SK-N-SH (cell line): ENCODE measurements at regions not wholly inside any gene's neighbourhood (a gene's known extent, or its start where the extent isn't known, plus 50 kb on each side); places are given as distances from the start of the nearest gene placed in this dataset.

ENCODE experiments used
- CTCF ChIA-PET: fragments of 300-600, 350-600 bp; formaldehyde crosslinking; extraction: SDS; loops from one replicate; lab custom pipeline; 2021; lab: Yijun Ruan, JAX
- POLR2A ChIA-PET: fragments of 350-600 bp; sonication (Branson Sonifier 250); formaldehyde crosslinking; extraction: SDS; loops from one replicate; lab custom pipeline; 2020; ENCODE audit warnings: antibody characterized with exemption, inconsistent platforms; lab: Yijun Ruan, JAX
- DNase-seq: peaks from one replicate; pipeline ENCODE4 v3.0.0; 2012
- H2AFZ ChIP-seq: fragments of 200-600 bp; sonication (generic); 2 replicates; pipeline ENCODE4 v1.8.1; 2016; ENCODE audit warnings: antibody characterized with exemption, mild to moderate bottlenecking, low read depth
- H3F3A ChIP-seq: fragments of 200-600 bp; sonication (generic); replicated peaks from 2 replicates; pipeline ENCODE3; 2016; ENCODE audit warnings: antibody characterized with exemption, mild to moderate bottlenecking; ENCODE audit not compliant: insufficient read depth
- H3K27ac ChIP-seq, 2 experiments: fragments of 200-500 bp in 1 of 2; fragments of 200-600 bp in 1 of 2; sonication (Bioruptor generic) in 1 of 2; sonication (generic), shearing (Covaris generic) in 1 of 2; 2 replicates each; pipeline versions ENCODE4 v1.5.1 to v1.6.1; 2014 to 2016; ENCODE audit warnings: low read depth in 2 of 2, inconsistent platforms in 1 of 2, low read length in 1 of 2, mild to moderate bottlenecking in 1 of 2, mixed read lengths in 1 of 2
- H3K27me3 ChIP-seq: fragments of 200-600 bp; sonication (generic), shearing (Covaris generic); 2 replicates; pipeline ENCODE4 v1.6.1; 2016; ENCODE audit warnings: mixed run types; ENCODE audit not compliant: insufficient read depth
- H3K36me3 ChIP-seq, 2 experiments: fragments of 200-500 bp in 1 of 2; fragments of 200-600 bp in 1 of 2; sonication (Bioruptor generic) in 1 of 2; sonication (generic) in 1 of 2; replicated peaks in 1 of 2; 2 replicates each; pipeline versions ENCODE3 to v1.5.1; 2014 to 2016; ENCODE audit warnings: low read length in 1 of 2, mild to moderate bottlenecking in 1 of 2; ENCODE audit not compliant: insufficient read depth in 2 of 2, control insufficient read depth in 1 of 2
- H3K4me1 ChIP-seq, 2 experiments: fragments of 200-500 bp in 1 of 2; fragments of 200-600 bp in 1 of 2; sonication (Bioruptor generic) in 1 of 2; sonication (generic), shearing (Covaris generic) in 1 of 2; 2 replicates each; pipeline versions ENCODE4 v1.5.1 to v1.6.1; 2014 to 2016; ENCODE audit warnings: low read depth in 1 of 2, low read length in 1 of 2, mixed run types in 1 of 2; ENCODE audit not compliant: insufficient read depth in 2 of 2, control insufficient read depth in 1 of 2
- H3K4me2 ChIP-seq: fragments of 200-600 bp; sonication (generic), shearing (Covaris generic); 2 replicates; pipeline ENCODE4 v1.6.1; 2017; ENCODE audit warnings: mixed run types
- H3K4me3 ChIP-seq, 2 experiments: fragments of 200-500 bp in 1 of 2; fragments of 200-600 bp in 1 of 2; sonication (Bioruptor generic) in 1 of 2; sonication (generic), shearing (Covaris generic) in 1 of 2; 2 replicates each; pipeline versions ENCODE4 v1.5.1 to v1.8.1; 2014 to 2016; ENCODE audit warnings: low read depth in 2 of 2, inconsistent platforms in 1 of 2, low read length in 1 of 2, mild to moderate bottlenecking in 1 of 2, mixed read lengths in 1 of 2, moderate library complexity in 1 of 2
- H3K79me2 ChIP-seq: fragments of 200-600 bp; sonication (generic); 2 replicates; pipeline ENCODE4 v1.8.1; 2017; ENCODE audit warnings: mild to moderate bottlenecking; ENCODE audit not compliant: insufficient read depth
- H3K9ac ChIP-seq: fragments of 200-600 bp; sonication (generic); 2 replicates; pipeline ENCODE4 v1.6.1; 2017; ENCODE audit warnings: mixed run types
- H3K9me2 ChIP-seq: fragments of 200-600 bp; sonication (generic); 2 replicates; pipeline ENCODE4 v1.6.1; 2017; ENCODE audit warnings: mixed run types
- H3K9me3 ChIP-seq: fragments of 200-600 bp; sonication (generic); 2 replicates; pipeline ENCODE4 v1.6.1; 2017; ENCODE audit warnings: mixed run types, mild to moderate bottlenecking, moderate library complexity
- H4K20me1 ChIP-seq: fragments of 200-600 bp; sonication (generic); 2 replicates; pipeline ENCODE4 v1.6.1; 2017; ENCODE audit warnings: mild to moderate bottlenecking, mixed run types; ENCODE audit not compliant: insufficient read depth
- EP300 ChIP-seq, 2 experiments: IDR thresholded peaks; 2 replicates each; pipeline versions ENCODE4 v1.4.0 to v1.6.1; 2012; ENCODE audit warnings: borderline replicate concordance in 1 of 2, low read depth in 1 of 2, low read length in 1 of 2
- EZH2phosphoT487 ChIP-seq: fragments of 200-600 bp; sonication (generic); IDR thresholded peaks from 2 replicates; pipeline ENCODE4 v1.6.1; 2017; ENCODE audit warnings: low read depth, mixed run types, mild to moderate bottlenecking, antibody characterized with exemption, moderate library complexity, borderline replicate concordance
- FOXM1 ChIP-seq: IDR thresholded peaks from 2 replicates; pipeline ENCODE4 v1.4.0; 2012; ENCODE audit warnings: low read depth, mild to moderate bottlenecking
- GATA2 ChIP-seq: sonication (generic); formaldehyde crosslinking; IDR thresholded peaks from 2 replicates; pipeline ENCODE4 v1.5.0; 2020; ENCODE audit warnings: mild to moderate bottlenecking, missing genetic modification reagents
- IRF3 ChIP-seq: fragments of 150-350 bp; IDR thresholded peaks from 2 replicates; pipeline ENCODE4 v1.6.1; 2016; ENCODE audit warnings: mild to moderate bottlenecking, low read depth, low read length
- JUND ChIP-seq: IDR thresholded peaks from 2 replicates; pipeline ENCODE4 v1.4.0; 2012
- MAX ChIP-seq: IDR thresholded peaks from 2 replicates; pipeline ENCODE4 v1.4.0; 2012; ENCODE audit warnings: low read depth
- PBX3 ChIP-seq: IDR thresholded peaks from 2 replicates; pipeline ENCODE4; 2012
- POLR2AphosphoS5 ChIP-seq: IDR thresholded peaks from 2 replicates; pipeline ENCODE4 v1.6.1; 2012; ENCODE audit warnings: low read depth, low read length
- REST ChIP-seq: IDR thresholded peaks from 2 replicates; pipeline ENCODE4 v1.6.1; 2012; ENCODE audit warnings: mild to moderate bottlenecking, low read depth, low read length, moderate library complexity
- RFX5 ChIP-seq: IDR thresholded peaks from 2 replicates; pipeline ENCODE4 v1.6.1; 2012; ENCODE audit warnings: mild to moderate bottlenecking, improper control_type of control experiment, low read length
- RXRA ChIP-seq: IDR thresholded peaks from 2 replicates; pipeline ENCODE4 v1.4.0; 2012; ENCODE audit warnings: low read depth, mild to moderate bottlenecking, borderline replicate concordance
- TAF1 ChIP-seq: IDR thresholded peaks from 2 replicates; pipeline ENCODE4 v1.6.1; 2012; ENCODE audit warnings: low read depth, mild to moderate bottlenecking, low read length, moderate library complexity, borderline replicate concordance
- TEAD4 ChIP-seq: IDR thresholded peaks from 2 replicates; pipeline ENCODE4 v1.4.0; 2012; ENCODE audit warnings: mild to moderate bottlenecking, borderline replicate concordance; ENCODE audit not compliant: insufficient read depth
- WGBS: methylation state at CpG from one replicate; pipeline ENCODE4 v1.1.6; 2017; ENCODE audit warnings: low lambda C conversion rate; 5-methylcytosine and 5-hydroxymethylcytosine counted together

GRCh38 chrX:116806288-116806802 is 343.6 kb upstream of the CT83 start:
- H3K27me3 ChIP-seq, result no peaks in the 10 kb centered on the region
- H3K9me2 ChIP-seq, result no peaks in the 10 kb centered on the region; the same call in 1 of the 2 replicates
- H3K36me3 ChIP-seq, result no peaks in the 10 kb centered on the region
- H3K27ac ChIP-seq, result no peak overlapping the region
- no peaks in the 10 kb centered on the region for H4K20me1 ChIP-seq
- no peaks in the 10 kb centered on the region for H3K4me1 ChIP-seq
- H3K79me2 ChIP-seq, result no peaks in the 10 kb centered on the region
- H2AFZ ChIP-seq, result no peak overlapping the region
- WGBS, result 25% methylated on average over 1 of the region's 1 CpG
- no peaks in the 10 kb centered on the region for H3K9me3 ChIP-seq
- no peaks in the 10 kb centered on the region for H3F3A ChIP-seq
- POLR2A ChIA-PET, result no interaction called here
- H3K4me3 ChIP-seq, result no peak overlapping the region
- H3K4me2 ChIP-seq, result no peak overlapping the region
- H3K9ac ChIP-seq, result no peak overlapping the region
- no peak for DNase-seq
- CTCF ChIA-PET, result no interaction called here
- TF ChIP-seq TAF1 (no peak), REST (no peak), PBX3 (no peak), RFX5 (no peak), MAX (no peak)

GRCh38 chrX:116801943-116802342 is 339.2 kb upstream of the CT83 start:
- no peak for DNase-seq
- H3K27me3 ChIP-seq, result no peaks in the 10 kb centered on the region
- no peaks in the 10 kb centered on the region; the same call in 1 of the 2 replicates for H3K9me2 ChIP-seq
- no peak overlapping the region for H2AFZ ChIP-seq
- H3K79me2 ChIP-seq, result no peaks in the 10 kb centered on the region
- no peak for TF ChIP-seq IRF3
- TF ChIP-seq GATA2 (CRISPR knock-in tag), result no peak
- no peak for TF ChIP-seq RXRA
- TF ChIP-seq EP300 (IDR thresholded peaks at IDR 0.05; ENCODE audit: borderline replicate concordance in 1 of 2, low read depth in 1 of 2, low read length in 1 of 2), result no peak
- TF ChIP-seq FOXM1, result no peak
- no peak for TF ChIP-seq PBX3
- TF ChIP-seq POLR2AphosphoS5, result no peak
- TF ChIP-seq TEAD4, result no peak
- no peak for TF ChIP-seq EZH2phosphoT487
- no peak for TF ChIP-seq JUND
- TF ChIP-seq, all 33 proteins: peak for 0
- Histone ChIP-seq H3K27ac (no peak overlapping the region), H3K9ac (no peak overlapping the region), H3K4me2 (no peak overlapping the region), H3K4me3 (no peak overlapping the region), H3K36me3 (no peaks in the 10 kb centered on the region), H4K20me1 (no peaks in the 10 kb centered on the region), H3K9me3 (no peaks in the 10 kb centered on the region), H3K4me1 (no peaks in the 10 kb centered on the region), H3F3A (no peaks in the 10 kb centered on the region)
- ChIA-PET CTCF (no interaction called here), POLR2A (no interaction called here)
